SK-N-SH (cell line): ENCODE measurements at regions not wholly inside any gene's neighbourhood (a gene's known extent, or its start where the extent isn't known, plus 50 kb on each side); places are given as distances from the start of the nearest gene placed in this dataset.
A peak's percentile ranks its signal among the peaks of the same experiment; 100 is the strongest.

Source experiments
- CTCF ChIA-PET: fragments of 300-600, 350-600 bp; formaldehyde crosslinking; extraction: SDS; loops from one replicate; lab custom pipeline; 2021; lab: Yijun Ruan, JAX
- POLR2A ChIA-PET: fragments of 350-600 bp; sonication (Branson Sonifier 250); formaldehyde crosslinking; extraction: SDS; loops from one replicate; lab custom pipeline; 2020; ENCODE audit warnings: antibody characterized with exemption, inconsistent platforms; lab: Yijun Ruan, JAX
- DNase-seq: peaks from one replicate; pipeline ENCODE4 v3.0.0; 2012
- H2AFZ ChIP-seq: fragments of 200-600 bp; sonication (generic); 2 replicates; pipeline ENCODE4 v1.8.1; 2016; ENCODE audit warnings: antibody characterized with exemption, mild to moderate bottlenecking, low read depth
- H3F3A ChIP-seq: fragments of 200-600 bp; sonication (generic); replicated peaks from 2 replicates; pipeline ENCODE3; 2016; ENCODE audit warnings: antibody characterized with exemption, mild to moderate bottlenecking; ENCODE audit not compliant: insufficient read depth
- H3K27ac ChIP-seq, 2 experiments: fragments of 200-500 bp in 1 of 2; fragments of 200-600 bp in 1 of 2; sonication (Bioruptor generic) in 1 of 2; sonication (generic), shearing (Covaris generic) in 1 of 2; 2 replicates each; pipeline versions ENCODE4 v1.5.1 to v1.6.1; 2014 to 2016; ENCODE audit warnings: low read depth in 2 of 2, inconsistent platforms in 1 of 2, low read length in 1 of 2, mild to moderate bottlenecking in 1 of 2, mixed read lengths in 1 of 2
- H3K27me3 ChIP-seq: fragments of 200-600 bp; sonication (generic), shearing (Covaris generic); 2 replicates; pipeline ENCODE4 v1.6.1; 2016; ENCODE audit warnings: mixed run types; ENCODE audit not compliant: insufficient read depth
- H3K36me3 ChIP-seq, 2 experiments: fragments of 200-500 bp in 1 of 2; fragments of 200-600 bp in 1 of 2; sonication (Bioruptor generic) in 1 of 2; sonication (generic) in 1 of 2; replicated peaks in 1 of 2; 2 replicates each; pipeline versions ENCODE3 to v1.5.1; 2014 to 2016; ENCODE audit warnings: low read length in 1 of 2, mild to moderate bottlenecking in 1 of 2; ENCODE audit not compliant: insufficient read depth in 2 of 2, control insufficient read depth in 1 of 2
- H3K4me1 ChIP-seq, 2 experiments: fragments of 200-500 bp in 1 of 2; fragments of 200-600 bp in 1 of 2; sonication (Bioruptor generic) in 1 of 2; sonication (generic), shearing (Covaris generic) in 1 of 2; 2 replicates each; pipeline versions ENCODE4 v1.5.1 to v1.6.1; 2014 to 2016; ENCODE audit warnings: low read depth in 1 of 2, low read length in 1 of 2, mixed run types in 1 of 2; ENCODE audit not compliant: insufficient read depth in 2 of 2, control insufficient read depth in 1 of 2
- H3K4me2 ChIP-seq: fragments of 200-600 bp; sonication (generic), shearing (Covaris generic); 2 replicates; pipeline ENCODE4 v1.6.1; 2017; ENCODE audit warnings: mixed run types
- H3K4me3 ChIP-seq, 2 experiments: fragments of 200-500 bp in 1 of 2; fragments of 200-600 bp in 1 of 2; sonication (Bioruptor generic) in 1 of 2; sonication (generic), shearing (Covaris generic) in 1 of 2; 2 replicates each; pipeline versions ENCODE4 v1.5.1 to v1.8.1; 2014 to 2016; ENCODE audit warnings: low read depth in 2 of 2, inconsistent platforms in 1 of 2, low read length in 1 of 2, mild to moderate bottlenecking in 1 of 2, mixed read lengths in 1 of 2, moderate library complexity in 1 of 2
- H3K79me2 ChIP-seq: fragments of 200-600 bp; sonication (generic); 2 replicates; pipeline ENCODE4 v1.8.1; 2017; ENCODE audit warnings: mild to moderate bottlenecking; ENCODE audit not compliant: insufficient read depth
- H3K9ac ChIP-seq: fragments of 200-600 bp; sonication (generic); 2 replicates; pipeline ENCODE4 v1.6.1; 2017; ENCODE audit warnings: mixed run types
- H3K9me2 ChIP-seq: fragments of 200-600 bp; sonication (generic); 2 replicates; pipeline ENCODE4 v1.6.1; 2017; ENCODE audit warnings: mixed run types
- H3K9me3 ChIP-seq: fragments of 200-600 bp; sonication (generic); 2 replicates; pipeline ENCODE4 v1.6.1; 2017; ENCODE audit warnings: mixed run types, mild to moderate bottlenecking, moderate library complexity
- H4K20me1 ChIP-seq: fragments of 200-600 bp; sonication (generic); 2 replicates; pipeline ENCODE4 v1.6.1; 2017; ENCODE audit warnings: mild to moderate bottlenecking, mixed run types; ENCODE audit not compliant: insufficient read depth
- ELF1 ChIP-seq: IDR thresholded peaks from 2 replicates; pipeline ENCODE4 v1.4.0; 2012
- EZH2phosphoT487 ChIP-seq: fragments of 200-600 bp; sonication (generic); IDR thresholded peaks from 2 replicates; pipeline ENCODE4 v1.6.1; 2017; ENCODE audit warnings: low read depth, mixed run types, mild to moderate bottlenecking, antibody characterized with exemption, moderate library complexity, borderline replicate concordance
- FOXM1 ChIP-seq: IDR thresholded peaks from 2 replicates; pipeline ENCODE4 v1.4.0; 2012; ENCODE audit warnings: low read depth, mild to moderate bottlenecking
- GABPA ChIP-seq: IDR thresholded peaks from 2 replicates; pipeline ENCODE4 v1.4.0; 2012; ENCODE audit warnings: low read depth, mild to moderate bottlenecking
- JUND ChIP-seq: IDR thresholded peaks from 2 replicates; pipeline ENCODE4 v1.4.0; 2012
- MEF2A ChIP-seq: IDR thresholded peaks from 2 replicates; pipeline ENCODE4 v1.4.0; 2012; ENCODE audit warnings: low read depth, borderline replicate concordance
- MXI1 ChIP-seq: IDR thresholded peaks from 2 replicates; pipeline ENCODE4 v1.6.1; 2012; ENCODE audit warnings: mild to moderate bottlenecking, low read depth, low read length, improper control_type of control experiment
- RAD21 ChIP-seq: IDR thresholded peaks from 2 replicates; pipeline ENCODE4 v1.6.1; 2012; ENCODE audit warnings: mild to moderate bottlenecking, low read length
- RCOR1 ChIP-seq: fragments of 150-350 bp; IDR thresholded peaks from 2 replicates; pipeline ENCODE4 v1.6.1; 2017; ENCODE audit warnings: antibody characterized with exemption, low read length
- SIN3A ChIP-seq: IDR thresholded peaks from 2 replicates; pipeline ENCODE4 v1.6.1; 2012; ENCODE audit warnings: low read depth, mild to moderate bottlenecking, low read length, moderate library complexity, borderline replicate concordance
- SMC3 ChIP-seq: IDR thresholded peaks from 2 replicates; pipeline ENCODE4 v1.6.1; 2012; ENCODE audit warnings: low read depth, low read length, improper control_type of control experiment
- TAF1 ChIP-seq: IDR thresholded peaks from 2 replicates; pipeline ENCODE4 v1.6.1; 2012; ENCODE audit warnings: low read depth, mild to moderate bottlenecking, low read length, moderate library complexity, borderline replicate concordance
- TCF12 ChIP-seq: IDR thresholded peaks from 2 replicates; pipeline ENCODE4 v1.4.0; 2012
- TEAD4 ChIP-seq: IDR thresholded peaks from 2 replicates; pipeline ENCODE4 v1.4.0; 2012; ENCODE audit warnings: mild to moderate bottlenecking, borderline replicate concordance; ENCODE audit not compliant: insufficient read depth
- USF1 ChIP-seq: IDR thresholded peaks from 2 replicates; pipeline ENCODE4 v1.4.0; 2012; ENCODE audit warnings: low read depth, borderline replicate concordance
- YY1 ChIP-seq: IDR thresholded peaks from 2 replicates; pipeline ENCODE4 v1.4.0; 2012; ENCODE audit warnings: low read depth, mild to moderate bottlenecking
- ZBTB33 ChIP-seq: IDR thresholded peaks from 2 replicates; pipeline ENCODE4 v1.4.0; 2012; ENCODE audit warnings: low read depth, borderline replicate concordance
- WGBS: methylation state at CpG from one replicate; pipeline ENCODE4 v1.1.6; 2017; ENCODE audit warnings: low lambda C conversion rate; 5-methylcytosine and 5-hydroxymethylcytosine counted together
- TF ChIP-seq, protein P1 (sequence below): fragments of 200-600 bp; sonication (generic); IDR thresholded peaks from 2 replicates; pipeline ENCODE4 v1.6.1; 2017; ENCODE audit warnings: antibody characterized with exemption, mild to moderate bottlenecking, moderate library complexity
- TF ChIP-seq, protein P2 (sequence below): IDR thresholded peaks from 2 replicates; pipeline ENCODE4 v1.4.0; 2012; ENCODE audit warnings: low read depth
- TF ChIP-seq, protein P3 (sequence below): fragments of 150-350 bp; IDR thresholded peaks from 2 replicates; pipeline ENCODE4 v1.6.1; 2017; ENCODE audit warnings: antibody characterized with exemption, low read length, low read depth, borderline replicate concordance
- TF ChIP-seq, protein P4 (sequence below): fragments of 150-350 bp; IDR thresholded peaks from 2 replicates; pipeline ENCODE4 v1.6.1; 2016; ENCODE audit warnings: mild to moderate bottlenecking, low read depth, low read length

DNA sequence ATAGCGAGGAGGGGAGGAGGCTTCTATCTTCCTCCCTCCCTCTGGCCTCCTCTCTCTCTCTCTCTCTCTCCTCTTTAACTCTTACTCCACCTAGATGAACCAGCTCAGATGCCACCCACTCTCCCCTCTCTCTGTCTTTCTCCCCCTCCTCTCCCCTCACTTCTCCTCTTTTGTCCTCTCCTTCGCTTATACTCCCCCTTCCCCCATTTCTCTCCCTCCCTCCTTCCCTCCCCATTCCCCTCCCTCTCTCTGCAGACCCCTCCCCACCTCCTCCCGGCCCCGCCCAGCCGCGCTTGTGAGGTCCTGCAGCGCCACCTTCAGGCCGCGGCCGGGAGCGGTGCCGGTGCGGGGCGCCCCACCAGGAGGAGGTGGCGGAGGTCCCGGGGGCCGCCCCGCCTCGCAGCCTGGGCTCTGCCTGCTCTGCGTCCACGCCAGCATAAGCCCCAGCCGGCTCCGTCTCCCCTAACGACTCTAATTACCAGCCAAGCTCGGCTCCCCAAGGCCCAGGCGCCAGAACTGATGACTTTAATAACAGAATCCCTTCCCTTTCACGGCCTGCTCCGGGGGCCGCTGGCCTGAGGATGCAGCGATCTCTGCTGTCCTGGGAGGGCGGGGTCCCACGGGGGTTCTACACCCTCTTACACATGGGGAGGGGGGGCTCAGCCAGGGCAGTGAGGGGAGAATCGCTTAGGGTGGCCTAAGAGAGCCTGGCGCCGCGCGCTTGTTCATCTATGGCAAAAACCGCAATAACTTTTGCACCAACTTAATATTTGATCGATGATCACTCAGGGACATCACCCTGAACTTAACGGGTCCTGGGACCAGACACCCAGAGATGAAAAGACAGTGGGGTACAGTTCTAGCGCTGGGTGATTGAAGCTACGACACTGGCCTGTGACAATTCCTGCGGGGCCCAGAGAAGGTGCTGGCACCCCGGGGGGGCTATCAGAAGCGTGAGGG lies 637.3 kb downstream of the MATN1 start:
- peak overlapping the region; percentile 45; the same call in 1 of the 2 replicates for H3K9ac ChIP-seq

More for the DNA sequence above, 637.3 kb downstream of the MATN1 start:
- POLR2A ChIA-PET, result interaction anchor here (1.4 kb wide), 1 partner anchor 396 kb away, joined by 4 read pairs; no protein-coding TSS in a partner anchor
- Histone ChIP-seq H3K4me3 (peak overlapping the region; percentile 39 to 58), H3K4me2 (peak overlapping the region; percentile 87), H3K36me3 (no peaks in the 10 kb centered on the region), H3K79me2 (no peaks in the 10 kb centered on the region), H2AFZ (peak overlapping the region; percentile 97), H3K4me1 (peaks cover 35 to 46% of the 10 kb centered on the region in 2 experiments; a peak in 3 of 4 replicates), H3F3A (no peaks in the 10 kb centered on the region), H3K27ac (peak overlapping the region in 1 of 2 experiments; percentile 31; a peak in 1 of 4 replicates), H3K9me3 (no peaks in the 10 kb centered on the region), H3K9me2 (no peaks in the 10 kb centered on the region)
- WGBS, result 23% methylated on average over 40 of the region's 45 CpGs
- DNase-seq, result peak; percentile 93
- TF ChIP-seq SIN3A (no peak), MXI1 (no peak), TAF1 (no peak), TEAD4 (no peak), ZBTB33 (no peak), EZH2phosphoT487 (no peak), RCOR1 (no peak), JUND (no peak), YY1 (no peak), USF1 (no peak), TCF12 (no peak), RAD21 (peak; percentile 77), MEF2A (no peak), ELF1 (no peak), FOXM1 (no peak), SMC3 (peak; percentile 55), GABPA (no peak)
- TF ChIP-seq, protein P1, sequence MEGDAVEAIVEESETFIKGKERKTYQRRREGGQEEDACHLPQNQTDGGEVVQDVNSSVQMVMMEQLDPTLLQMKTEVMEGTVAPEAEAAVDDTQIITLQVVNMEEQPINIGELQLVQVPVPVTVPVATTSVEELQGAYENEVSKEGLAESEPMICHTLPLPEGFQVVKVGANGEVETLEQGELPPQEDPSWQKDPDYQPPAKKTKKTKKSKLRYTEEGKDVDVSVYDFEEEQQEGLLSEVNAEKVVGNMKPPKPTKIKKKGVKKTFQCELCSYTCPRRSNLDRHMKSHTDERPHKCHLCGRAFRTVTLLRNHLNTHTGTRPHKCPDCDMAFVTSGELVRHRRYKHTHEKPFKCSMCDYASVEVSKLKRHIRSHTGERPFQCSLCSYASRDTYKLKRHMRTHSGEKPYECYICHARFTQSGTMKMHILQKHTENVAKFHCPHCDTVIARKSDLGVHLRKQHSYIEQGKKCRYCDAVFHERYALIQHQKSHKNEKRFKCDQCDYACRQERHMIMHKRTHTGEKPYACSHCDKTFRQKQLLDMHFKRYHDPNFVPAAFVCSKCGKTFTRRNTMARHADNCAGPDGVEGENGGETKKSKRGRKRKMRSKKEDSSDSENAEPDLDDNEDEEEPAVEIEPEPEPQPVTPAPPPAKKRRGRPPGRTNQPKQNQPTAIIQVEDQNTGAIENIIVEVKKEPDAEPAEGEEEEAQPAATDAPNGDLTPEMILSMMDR, result peak; percentile 87
- TF ChIP-seq, protein P2, sequence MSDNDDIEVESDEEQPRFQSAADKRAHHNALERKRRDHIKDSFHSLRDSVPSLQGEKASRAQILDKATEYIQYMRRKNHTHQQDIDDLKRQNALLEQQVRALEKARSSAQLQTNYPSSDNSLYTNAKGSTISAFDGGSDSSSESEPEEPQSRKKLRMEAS, result no peak
- TF ChIP-seq, protein P3, sequence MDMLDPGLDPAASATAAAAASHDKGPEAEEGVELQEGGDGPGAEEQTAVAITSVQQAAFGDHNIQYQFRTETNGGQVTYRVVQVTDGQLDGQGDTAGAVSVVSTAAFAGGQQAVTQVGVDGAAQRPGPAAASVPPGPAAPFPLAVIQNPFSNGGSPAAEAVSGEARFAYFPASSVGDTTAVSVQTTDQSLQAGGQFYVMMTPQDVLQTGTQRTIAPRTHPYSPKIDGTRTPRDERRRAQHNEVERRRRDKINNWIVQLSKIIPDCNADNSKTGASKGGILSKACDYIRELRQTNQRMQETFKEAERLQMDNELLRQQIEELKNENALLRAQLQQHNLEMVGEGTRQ, result no peak
- TF ChIP-seq, protein P4, sequence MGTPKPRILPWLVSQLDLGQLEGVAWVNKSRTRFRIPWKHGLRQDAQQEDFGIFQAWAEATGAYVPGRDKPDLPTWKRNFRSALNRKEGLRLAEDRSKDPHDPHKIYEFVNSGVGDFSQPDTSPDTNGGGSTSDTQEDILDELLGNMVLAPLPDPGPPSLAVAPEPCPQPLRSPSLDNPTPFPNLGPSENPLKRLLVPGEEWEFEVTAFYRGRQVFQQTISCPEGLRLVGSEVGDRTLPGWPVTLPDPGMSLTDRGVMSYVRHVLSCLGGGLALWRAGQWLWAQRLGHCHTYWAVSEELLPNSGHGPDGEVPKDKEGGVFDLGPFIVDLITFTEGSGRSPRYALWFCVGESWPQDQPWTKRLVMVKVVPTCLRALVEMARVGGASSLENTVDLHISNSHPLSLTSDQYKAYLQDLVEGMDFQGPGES, result no peak
- TF ChIP-seq, all 33 proteins: peak for 3
- Histone ChIP-seq H3K27me3 (no peaks in the 10 kb centered on the region), H4K20me1 (no peaks in the 10 kb centered on the region)
- CTCF ChIA-PET, result interaction anchor here (0.5 to 5.6 kb wide), 70 partner anchors 8 to 851 kb away, joined by 3 to 47 read pairs (median 3); partner anchors contain the start of gene PTPRU
